ENCODE measurements at regions not wholly inside any gene's neighbourhood (a gene's known extent, or its start where the extent isn't known, plus 50 kb on each side); places are given as distances from the start of the nearest gene placed in this dataset.

- TF ChIP-seq, protein P1, sequence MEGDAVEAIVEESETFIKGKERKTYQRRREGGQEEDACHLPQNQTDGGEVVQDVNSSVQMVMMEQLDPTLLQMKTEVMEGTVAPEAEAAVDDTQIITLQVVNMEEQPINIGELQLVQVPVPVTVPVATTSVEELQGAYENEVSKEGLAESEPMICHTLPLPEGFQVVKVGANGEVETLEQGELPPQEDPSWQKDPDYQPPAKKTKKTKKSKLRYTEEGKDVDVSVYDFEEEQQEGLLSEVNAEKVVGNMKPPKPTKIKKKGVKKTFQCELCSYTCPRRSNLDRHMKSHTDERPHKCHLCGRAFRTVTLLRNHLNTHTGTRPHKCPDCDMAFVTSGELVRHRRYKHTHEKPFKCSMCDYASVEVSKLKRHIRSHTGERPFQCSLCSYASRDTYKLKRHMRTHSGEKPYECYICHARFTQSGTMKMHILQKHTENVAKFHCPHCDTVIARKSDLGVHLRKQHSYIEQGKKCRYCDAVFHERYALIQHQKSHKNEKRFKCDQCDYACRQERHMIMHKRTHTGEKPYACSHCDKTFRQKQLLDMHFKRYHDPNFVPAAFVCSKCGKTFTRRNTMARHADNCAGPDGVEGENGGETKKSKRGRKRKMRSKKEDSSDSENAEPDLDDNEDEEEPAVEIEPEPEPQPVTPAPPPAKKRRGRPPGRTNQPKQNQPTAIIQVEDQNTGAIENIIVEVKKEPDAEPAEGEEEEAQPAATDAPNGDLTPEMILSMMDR (IDR thresholded peaks at IDR 0.05; ENCODE audit: extremely low read depth in 1 of 2, insufficient read depth in 1 of 2, low read depth in 1 of 2, low read length in 2 of 2) = no peak
- TF ChIP-seq POLR2A (IDR thresholded peaks at IDR 0.05; ENCODE audit: low read depth, low read length) (no peak), FOS (IDR thresholded peaks at IDR 0.05; ENCODE audit: borderline replicate concordance, insufficient read depth, low read length) (no peak), EZH2 (IDR thresholded peaks at IDR 0.05; ENCODE audit: borderline replicate concordance, low read depth, low read length, severe bottlenecking) (no peak), JUN (IDR thresholded peaks at IDR 0.05; ENCODE audit: borderline replicate concordance, insufficient read depth, insufficient read length, low read depth) (no peak), POLR2AphosphoS5 (IDR thresholded peaks at IDR 0.05; ENCODE audit: insufficient read depth, low read depth, low read length) (no peak), MYC (IDR thresholded peaks at IDR 0.05; ENCODE audit: low read depth, low read length) (no peak), GATA2 (IDR thresholded peaks at IDR 0.05; ENCODE audit: insufficient read depth, insufficient read length, low read depth, low read length) (no peak)
These were observed 303.8 kb downstream of the FSIP2 start for GRCh38 chr2:186042207-186043028.

All from endothelial cell of umbilical vein (primary cell).